ENCODE measurements at regions not wholly inside any gene's neighbourhood (a gene's known extent, or its start where the extent isn't known, plus 50 kb on each side); places are given as distances from the start of the nearest gene placed in this dataset.

DNA sequence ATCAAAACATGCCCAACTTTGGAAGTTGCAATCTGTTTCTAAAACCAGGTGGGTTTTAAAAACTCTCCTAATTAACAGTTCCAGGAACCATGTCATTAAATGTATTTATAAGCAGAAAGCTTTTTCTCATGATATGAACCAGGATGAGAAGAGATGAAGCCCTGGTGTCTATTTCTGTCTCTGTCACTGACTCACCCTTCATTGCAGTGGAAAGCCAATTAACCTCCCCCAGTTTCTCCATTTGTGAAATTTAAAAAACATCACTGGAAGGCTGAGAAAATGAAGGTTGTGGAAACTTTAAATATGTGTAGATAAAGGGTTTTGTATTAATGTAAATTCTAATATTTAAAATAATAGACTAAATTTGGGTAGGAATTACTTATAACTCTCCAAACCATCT lies 1088.0 kb downstream of the SORCS1 start:
- peaks cover 37% of the 10 kb centered on the region for H3K4me1 Mint-ChIP-seq
- H3K4me3 Mint-ChIP-seq: no peak overlapping the region
- Histone ChIP-seq H3K4me3 (no peak overlapping the region), H3K79me2 (replicated peaks; ENCODE audit: insufficient read depth) (no peaks in the 10 kb centered on the region), H3K27ac (ENCODE audit: low read depth) (no peak overlapping the region), H3K4me2 (no peak overlapping the region), H3F3A (replicated peaks; ENCODE audit: low read depth) (no peaks in the 10 kb centered on the region), H3K4me1 (ENCODE audit: insufficient read depth) (peaks cover 13% of the 10 kb centered on the region), H2AFZ (no peak overlapping the region), H4K20me1 (replicated peaks; ENCODE audit: insufficient read depth) (no peaks in the 10 kb centered on the region), H3K36me3 (ENCODE audit: insufficient read depth) (no peaks in the 10 kb centered on the region), H3K27me3 (ENCODE audit: insufficient read depth) (no peaks in the 10 kb centered on the region), H3K9me2 (ENCODE audit: insufficient read depth) (no peaks in the 10 kb centered on the region)
- no peak for TF ChIP-seq CREB1 (CRISPR knock-in tag; IDR thresholded peaks at IDR 0.05; ENCODE audit: low read depth)
- TF ChIP-seq POLR2AphosphoS5 (IDR thresholded peaks at IDR 0.05; ENCODE audit: low read depth): no peak
- no peak for TF ChIP-seq NANOG (IDR thresholded peaks at IDR 0.05; ENCODE audit: borderline replicate concordance)
- TF ChIP-seq ETS1 (IDR thresholded peaks at IDR 0.05): no peak
- no peak for TF ChIP-seq JUNB (IDR thresholded peaks at IDR 0.05; ENCODE audit: unreplicated experiment)
- H3K27ac Mint-ChIP-seq: no peak overlapping the region
- H3K9me3 Mint-ChIP-seq: peaks cover 4% of the 10 kb centered on the region; the same call in 2 of the 3 replicates
- DNase-seq (ENCODE audit: low spot score) (no peak), ATAC-seq (no peak)
- H3K27me3 Mint-ChIP-seq (ENCODE audit: insufficient read depth, low read depth, poor library complexity): peaks cover 2% of the 10 kb centered on the region
- H3K36me3 Mint-ChIP-seq (ENCODE audit: low read depth): peaks cover 3% of the 10 kb centered on the region; the same call in 2 of the 3 replicates

GRCh38 chr10:106053061-106053460 lies 1111.4 kb downstream of the SORCS1 start:
- H3K79me2 ChIP-seq (replicated peaks; ENCODE audit: insufficient read depth): no peaks in the 10 kb centered on the region
- H2AFZ ChIP-seq: no peak overlapping the region
- H3K4me1 Mint-ChIP-seq: peaks cover 23% of the 10 kb centered on the region; the same call in 2 of the 3 replicates
- no peaks in the 10 kb centered on the region for H3K36me3 Mint-ChIP-seq (ENCODE audit: low read depth)
- DNase-seq (ENCODE audit: low spot score) (no peak), ATAC-seq (no peak)
- H3K9me2 ChIP-seq (ENCODE audit: insufficient read depth): peaks cover 4% of the 10 kb centered on the region; the same call in 1 of the 2 replicates
- H4K20me1 ChIP-seq (replicated peaks; ENCODE audit: insufficient read depth): no peaks in the 10 kb centered on the region
- no peaks in the 10 kb centered on the region for H3K9me3 Mint-ChIP-seq
- no peak overlapping the region for H3K27ac Mint-ChIP-seq
- peaks cover 14% of the 10 kb centered on the region; the same call in 1 of the 2 replicates for H3K4me1 ChIP-seq (ENCODE audit: insufficient read depth)
- no peaks in the 10 kb centered on the region for H3K27me3 ChIP-seq (ENCODE audit: insufficient read depth)
- H3K36me3 ChIP-seq (ENCODE audit: insufficient read depth): no peaks in the 10 kb centered on the region
- H3F3A ChIP-seq (replicated peaks; ENCODE audit: low read depth): no peaks in the 10 kb centered on the region
- no peak overlapping the region for H3K4me2 ChIP-seq
- no peaks in the 10 kb centered on the region for H3K27me3 Mint-ChIP-seq (ENCODE audit: insufficient read depth, low read depth, poor library complexity)
- no peak overlapping the region for H3K27ac ChIP-seq (ENCODE audit: low read depth)
- no peak overlapping the region for H3K4me3 ChIP-seq
- H3K4me3 Mint-ChIP-seq: no peak overlapping the region
- TF ChIP-seq POLR2AphosphoS5 (IDR thresholded peaks at IDR 0.05; ENCODE audit: low read depth) (no peak), STAT1 (IDR thresholded peaks at IDR 0.05; ENCODE audit: unreplicated experiment) (no peak), JUNB (IDR thresholded peaks at IDR 0.05; ENCODE audit: unreplicated experiment) (no peak), REST (IDR thresholded peaks at IDR 0.05; ENCODE audit: unreplicated experiment) (no peak), ZNF331 (CRISPR knock-in tag; IDR thresholded peaks at IDR 0.05; ENCODE audit: low read depth) (no peak), NANOG (IDR thresholded peaks at IDR 0.05; ENCODE audit: borderline replicate concordance) (no peak), CREB1 (CRISPR knock-in tag; IDR thresholded peaks at IDR 0.05; ENCODE audit: low read depth) (no peak), EZH2 (IDR thresholded peaks at IDR 0.05; ENCODE audit: low read depth, unreplicated experiment) (no peak), CTCF (conservative IDR thresholded peaks at IDR 0.05; ENCODE audit: low read depth in 2 of 2) (no peak), ZNF114 (CRISPR knock-in tag; IDR thresholded peaks at IDR 0.05) (no peak), EZH2phosphoT487 (IDR thresholded peaks at IDR 0.05; ENCODE audit: unreplicated experiment) (no peak)

All from GM23338 (cell line).